GM12892 (cell line): ENCODE measurements at regions not wholly inside any gene's neighbourhood (a gene's known extent, or its start where the extent isn't known, plus 50 kb on each side); places are given as distances from the start of the nearest gene placed in this dataset.

Experiments
- POLR2A ChIP-seq: IDR thresholded peaks from 2 replicates; pipeline ENCODE4 v1.6.1; 2011; ENCODE audit warnings: low read depth, low read length, control low read depth
- POLR2AphosphoS5 ChIP-seq: IDR thresholded peaks from 2 replicates; pipeline ENCODE4 v1.6.1; 2011; ENCODE audit warnings: low read depth, low read length, control low read depth
- TAF1 ChIP-seq: IDR thresholded peaks from 2 replicates; pipeline ENCODE4 v1.6.1; 2011; ENCODE audit warnings: low read depth, mild to moderate bottlenecking, control low read depth, low read length, borderline replicate concordance

- TF ChIP-seq POLR2A (no peak), TAF1 (no peak), POLR2AphosphoS5 (no peak)
These were observed 140.9 kb upstream of the KLF3 start for GRCh38 chr4:38523054-38523453.
